Right hindlimb (tissue), 1 donor: ENCODE measurements at regions not wholly inside any gene's neighbourhood (a gene's known extent, or its start where the extent isn't known, plus 50 kb on each side); places are given as distances from the start of the nearest gene placed in this dataset.
"Not testable (repeated sequence)": the region's sequence is repeated elsewhere in the genome, so short reads cannot be mapped to it uniquely, and the experiment has no call there.

Experiments
- DNase-seq: peaks from one replicate; pipeline ENCODE4 v3.0.0-alpha.2; 2018

- DNase-seq: not testable (repeated sequence)
Observed at GRCh38 chr1:120941066-120941465, 51.5 kb downstream of the PPIAL4A start.

- not testable (repeated sequence) for DNase-seq
Observed at GRCh38 chr1:120941836-120942217, 52.3 kb downstream of the PPIAL4A start.

- DNase-seq: peak; percentile 52
Observed at GRCh38 chr1:120942218-120942944, 52.8 kb downstream of the PPIAL4A start.

- not testable (repeated sequence) for DNase-seq
Observed at GRCh38 chr1:120942945-120943319, 53.4 kb downstream of the PPIAL4A start.

GRCh38 chr1:120944691-120945090 is 55.1 kb downstream of the PPIAL4A start:
- DNase-seq: not testable (repeated sequence)

GRCh38 chr1:120945122-120945521 is 55.6 kb downstream of the PPIAL4A start:
- not testable (repeated sequence) for DNase-seq

GRCh38 chr1:120947114-120947513 is 57.5 kb downstream of the PPIAL4A start:
- DNase-seq: not testable (repeated sequence)

GRCh38 chr1:120949724-120950123 is 60.2 kb downstream of the PPIAL4A start:
- not testable (repeated sequence) for DNase-seq

- not testable (repeated sequence) for DNase-seq
Observed at GRCh38 chr1:120950633-120951032, 61.1 kb downstream of the PPIAL4A start.

GRCh38 chr1:120951100-120951499 is 61.5 kb downstream of the PPIAL4A start:
- not testable (repeated sequence) for DNase-seq

GRCh38 chr1:120952207-120952870 is 62.8 kb downstream of the PPIAL4A start:
- DNase-seq: not testable (repeated sequence)

- not testable (repeated sequence) for DNase-seq
Observed at GRCh38 chr1:120952871-120953265, 63.3 kb downstream of the PPIAL4A start.

- no peak for DNase-seq
Observed at GRCh38 chr1:120954736-120955135, 65.2 kb downstream of the PPIAL4A start.

- DNase-seq: not testable (repeated sequence)
Observed at GRCh38 chr1:120955961-120956360, 66.4 kb downstream of the PPIAL4A start.

- DNase-seq: not testable (repeated sequence)
Observed at GRCh38 chr1:120966018-120966417, 76.4 kb downstream of the PPIAL4A start.

GRCh38 chr1:120972863-120973262 is 83.3 kb downstream of the PPIAL4A start:
- not testable (repeated sequence) for DNase-seq

GRCh38 chr1:120973836-120974235 is 84.3 kb downstream of the PPIAL4A start:
- DNase-seq: not testable (repeated sequence)

GRCh38 chr1:120977279-120977678 is 87.7 kb downstream of the PPIAL4A start:
- not testable (repeated sequence) for DNase-seq

GRCh38 chr1:120981489-120982094 is 92.0 kb downstream of the PPIAL4A start:
- not testable (repeated sequence) for DNase-seq

GRCh38 chr1:120994614-120995013 is 105.0 kb downstream of the PPIAL4A start:
- DNase-seq: not testable (repeated sequence)

GRCh38 chr1:120995025-120995424 is 105.5 kb downstream of the PPIAL4A start:
- not testable (repeated sequence) for DNase-seq

GRCh38 chr1:121001090-121001726 is 111.6 kb downstream of the PPIAL4A start:
- DNase-seq: not testable (repeated sequence)

- DNase-seq: not testable (repeated sequence)
Observed at GRCh38 chr1:121003230-121003629, 113.7 kb downstream of the PPIAL4A start.
